GM18505 (cell line): ENCODE measurements at regions not wholly inside any gene's neighbourhood (a gene's known extent, or its start where the extent isn't known, plus 50 kb on each side); places are given as distances from the start of the nearest gene placed in this dataset.

Source experiments
- ATAC-seq: cut with Tn5 transposase; IDR thresholded peaks from one replicate; pipeline ENCODE4 v1.9.1; 2021; ENCODE audit not compliant: unreplicated experiment
- POLR2A ChIP-seq: IDR thresholded peaks from 4 replicates; pipeline ENCODE4 v1.6.1; 2011; ENCODE audit warnings: borderline replicate concordance; ENCODE audit not compliant: insufficient read depth, insufficient read length; ENCODE audit errors: extremely low read depth

- no peak for ATAC-seq
- no peak for TF ChIP-seq POLR2A
These were observed 51.0 kb downstream of the POU3F3 start for GRCh38 chr2:104904889-104905288.

GRCh38 chr2:104909317-104909716 lies 55.4 kb downstream of the POU3F3 start:
- TF ChIP-seq POLR2A: no peak
- no peak for ATAC-seq

- ATAC-seq: no peak
- no peak for TF ChIP-seq POLR2A
These were observed 60.6 kb downstream of the POU3F3 start for GRCh38 chr2:104914509-104914908.

- no peak for TF ChIP-seq POLR2A
- no peak for ATAC-seq
These were observed 61.3 kb downstream of the POU3F3 start for GRCh38 chr2:104915107-104915793.

- ATAC-seq: no peak
- TF ChIP-seq POLR2A: no peak
These were observed 65.2 kb downstream of the POU3F3 start for GRCh38 chr2:104919127-104919526.

- ATAC-seq: no peak
- TF ChIP-seq POLR2A: no peak
These were observed 69.8 kb downstream of the POU3F3 start for GRCh38 chr2:104923665-104924064.

- ATAC-seq: no peak
- TF ChIP-seq POLR2A: no peak
These were observed 75.7 kb downstream of the POU3F3 start for GRCh38 chr2:104929663-104930062.

- no peak for TF ChIP-seq POLR2A
These were observed 76.8 kb downstream of the POU3F3 start for GRCh38 chr2:104930732-104931131.

GRCh38 chr2:104932243-104932642 lies 78.3 kb downstream of the POU3F3 start:
- ATAC-seq: no peak

More at GRCh38 chr2:104930732-104931131, 76.8 kb downstream of the POU3F3 start:
- ATAC-seq: no peak

GRCh38 chr2:104933151-104933917 lies 79.4 kb downstream of the POU3F3 start:
- no peak for TF ChIP-seq POLR2A
- no peak for ATAC-seq

More at GRCh38 chr2:104932243-104932642, 78.3 kb downstream of the POU3F3 start:
- no peak for TF ChIP-seq POLR2A

GRCh38 chr2:104936527-104936926 lies 82.6 kb downstream of the POU3F3 start:
- no peak for TF ChIP-seq POLR2A
- no peak for ATAC-seq

GRCh38 chr2:104938231-104938941 lies 84.5 kb downstream of the POU3F3 start:
- peak; percentile 97 for ATAC-seq
- no peak for TF ChIP-seq POLR2A

GRCh38 chr2:104939570-104940217 lies 85.8 kb downstream of the POU3F3 start:
- TF ChIP-seq POLR2A: no peak
- no peak for ATAC-seq

GRCh38 chr2:104944495-104944894 lies 90.6 kb downstream of the POU3F3 start:
- ATAC-seq: no peak
- no peak for TF ChIP-seq POLR2A

GRCh38 chr2:104945121-104945520 lies 91.2 kb downstream of the POU3F3 start:
- no peak for ATAC-seq
- no peak for TF ChIP-seq POLR2A
